ENCODE measurements at regions not wholly inside any gene's neighbourhood (a gene's known extent, or its start where the extent isn't known, plus 50 kb on each side); places are given as distances from the start of the nearest gene placed in this dataset.

- Histone ChIP-seq H3K4me1 (ENCODE audit: control insufficient read depth in 1 of 2, insufficient read depth in 2 of 2, low read length in 2 of 2) (peaks cover 0 to 12% of the 10 kb centered on the region in 2 donors), H3K27me3 (ENCODE audit: low read depth, low read length) (no peaks in the 10 kb centered on the region), H3K36me3 (ENCODE audit: control insufficient read depth in 1 of 2, insufficient read depth in 2 of 2, low read length in 2 of 2) (no peaks in the 10 kb centered on the region), H3K4me3 (ENCODE audit: low read depth in 1 of 2, low read length in 2 of 2) (no peak overlapping the region), H3K27ac (ENCODE audit: low read length) (no peak overlapping the region), H3K9me3 (ENCODE audit: control insufficient read depth in 1 of 2, low read length in 2 of 2) (no peaks in the 10 kb centered on the region)
These were observed 62.6 kb upstream of the TBX20 start for GRCh38 chr7:35316549-35316948.

GRCh38 chr7:35315517-35315916 lies 61.6 kb upstream of the TBX20 start:
- Histone ChIP-seq H3K4me1 (ENCODE audit: control insufficient read depth in 1 of 2, insufficient read depth in 2 of 2, low read length in 2 of 2) (peaks cover 0 to 12% of the 10 kb centered on the region in 2 donors), H3K9me3 (ENCODE audit: control insufficient read depth in 1 of 2, low read length in 2 of 2) (no peaks in the 10 kb centered on the region), H3K4me3 (ENCODE audit: low read depth in 1 of 2, low read length in 2 of 2) (no peak overlapping the region), H3K27ac (ENCODE audit: low read length) (no peak overlapping the region), H3K36me3 (ENCODE audit: control insufficient read depth in 1 of 2, insufficient read depth in 2 of 2, low read length in 2 of 2) (no peaks in the 10 kb centered on the region), H3K27me3 (ENCODE audit: low read depth, low read length) (no peaks in the 10 kb centered on the region)

GRCh38 chr7:35314354-35314753 lies 60.5 kb upstream of the TBX20 start:
- no peak overlapping the region for H3K4me3 ChIP-seq (ENCODE audit: low read depth in 1 of 2, low read length in 2 of 2)
- H3K27ac ChIP-seq (ENCODE audit: low read length) = no peak overlapping the region
- no peaks in the 10 kb centered on the region for H3K9me3 ChIP-seq (ENCODE audit: control insufficient read depth in 1 of 2, low read length in 2 of 2)
- H3K36me3 ChIP-seq (ENCODE audit: control insufficient read depth in 1 of 2, insufficient read depth in 2 of 2, low read length in 2 of 2) = no peaks in the 10 kb centered on the region
- H3K4me1 ChIP-seq (ENCODE audit: control insufficient read depth in 1 of 2, insufficient read depth in 2 of 2, low read length in 2 of 2) = peaks cover 0 to 12% of the 10 kb centered on the region in 2 donors
- H3K27me3 ChIP-seq (ENCODE audit: low read depth, low read length) = no peaks in the 10 kb centered on the region

DNA sequence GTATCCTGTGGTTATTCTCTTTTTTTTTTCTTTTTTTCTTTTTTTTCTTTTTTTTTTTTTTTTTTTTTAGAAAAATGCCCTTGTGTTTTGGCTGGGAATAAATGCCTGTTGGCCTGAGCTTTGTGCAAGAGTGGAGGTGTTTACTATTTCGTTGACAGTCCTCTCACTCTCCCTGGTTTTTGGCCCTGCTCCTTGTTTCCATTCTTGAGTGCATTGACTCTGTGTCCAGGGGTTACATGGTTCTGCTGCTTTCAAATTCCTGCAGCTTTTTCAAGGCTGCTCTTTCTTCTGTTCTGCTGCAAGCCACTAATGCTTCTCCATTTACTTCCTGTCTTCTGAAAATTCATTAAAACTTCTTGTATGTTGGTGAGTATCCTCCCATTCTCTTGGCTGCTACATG lies 59.7 kb upstream of the TBX20 start:
- Histone ChIP-seq H3K4me3 (ENCODE audit: low read depth in 1 of 2, low read length in 2 of 2) (no peak overlapping the region), H3K4me1 (ENCODE audit: control insufficient read depth in 1 of 2, insufficient read depth in 2 of 2, low read length in 2 of 2) (peaks cover 0 to 12% of the 10 kb centered on the region in 2 donors), H3K27ac (ENCODE audit: low read length) (no peak overlapping the region), H3K9me3 (ENCODE audit: control insufficient read depth in 1 of 2, low read length in 2 of 2) (no peaks in the 10 kb centered on the region), H3K27me3 (ENCODE audit: low read depth, low read length) (no peaks in the 10 kb centered on the region), H3K36me3 (ENCODE audit: control insufficient read depth in 1 of 2, insufficient read depth in 2 of 2, low read length in 2 of 2) (no peaks in the 10 kb centered on the region)

Measured in muscle layer of duodenum (tissue), 2 donors.